ENCODE measurements at regions not wholly inside any gene's neighbourhood (a gene's known extent, or its start where the extent isn't known, plus 50 kb on each side); places are given as distances from the start of the nearest gene placed in this dataset.

GRCh38 chr2:105150231-105150630 lies 91.3 kb upstream of the GPR45 start:
- FAIRE-seq = no peak
- no peaks in the 10 kb centered on the region for H4K20me1 ChIP-seq (ENCODE audit: control insufficient read depth, extremely low read depth, insufficient read depth, low read length)
- no peaks in the 10 kb centered on the region for H3K27me3 ChIP-seq (ENCODE audit: control insufficient read depth, extremely low read depth, insufficient read depth, low read length)

GRCh38 chr2:105154119-105154818 lies 87.3 kb upstream of the GPR45 start:
- Histone ChIP-seq H3K27ac (ENCODE audit: control insufficient read depth, insufficient read depth, low read length) (no peak overlapping the region), H3K4me3 (ENCODE audit: control insufficient read depth in 2 of 3, extremely low read depth in 1 of 3, insufficient read depth in 2 of 3, low read depth in 1 of 3, low read length in 3 of 3) (no peak overlapping the region), H3K4me1 (ENCODE audit: control insufficient read depth, extremely low read depth, insufficient read depth, low read length) (no peaks in the 10 kb centered on the region), H3K9me3 (ENCODE audit: control insufficient read depth, low read depth, low read length) (no peaks in the 10 kb centered on the region), H2AFZ (ENCODE audit: control insufficient read depth, low read length) (no peak overlapping the region), H4K20me1 (ENCODE audit: control insufficient read depth, extremely low read depth, insufficient read depth, low read length) (no peaks in the 10 kb centered on the region), H3K9ac (ENCODE audit: control insufficient read depth, extremely low read depth, insufficient read depth, low read length) (no peak overlapping the region), H3K9me1 (ENCODE audit: control insufficient read depth, extremely low read depth, insufficient read depth, low read length) (no peaks in the 10 kb centered on the region), H3K36me3 (ENCODE audit: control insufficient read depth in 2 of 2, extremely low read depth in 1 of 2, insufficient read depth in 2 of 2, low read length in 2 of 2) (no peaks in the 10 kb centered on the region), H3K4me2 (ENCODE audit: control insufficient read depth, extremely low read depth, insufficient read depth, low read depth, low read length) (no peak overlapping the region), H3K27me3 (ENCODE audit: control insufficient read depth, extremely low read depth, insufficient read depth, low read length) (no peaks in the 10 kb centered on the region), H3K79me2 (ENCODE audit: control insufficient read depth, insufficient read depth, low read length) (no peaks in the 10 kb centered on the region)
- no peak for TF ChIP-seq EZH2 (IDR thresholded peaks at IDR 0.05; ENCODE audit: low read length)
- no peak for TF ChIP-seq CTCF (optimal IDR thresholded peaks at IDR 0.05 in 1 of 3, IDR thresholded peaks at IDR 0.05 in 1 of 3, conservative IDR thresholded peaks at IDR 0.05 in 1 of 3; ENCODE audit: extremely low read depth in 1 of 3, insufficient read depth in 2 of 3, low read length in 3 of 3)
- dilution Hi-C loops (cut with MboI; ENCODE audit: extremely low pct_ligation_motif_present, low sequenced_read_pairs) = no loop called here
- DNase-seq (ENCODE audit: low read depth, low spot score) = no peak
- FAIRE-seq = no peak

More at GRCh38 chr2:105150231-105150630, 91.3 kb upstream of the GPR45 start:
- no peak for DNase-seq (ENCODE audit: low read depth, low spot score)
- Histone ChIP-seq H3K9ac (ENCODE audit: control insufficient read depth, extremely low read depth, insufficient read depth, low read length) (no peak overlapping the region), H3K27ac (ENCODE audit: control insufficient read depth, insufficient read depth, low read length) (no peak overlapping the region), H3K36me3 (ENCODE audit: control insufficient read depth in 2 of 2, extremely low read depth in 1 of 2, insufficient read depth in 2 of 2, low read length in 2 of 2) (no peaks in the 10 kb centered on the region), H3K79me2 (ENCODE audit: control insufficient read depth, insufficient read depth, low read length) (no peaks in the 10 kb centered on the region), H2AFZ (ENCODE audit: control insufficient read depth, low read length) (no peak overlapping the region), H3K9me3 (ENCODE audit: control insufficient read depth, low read depth, low read length) (no peaks in the 10 kb centered on the region), H3K4me3 (ENCODE audit: control insufficient read depth in 2 of 3, extremely low read depth in 1 of 3, insufficient read depth in 2 of 3, low read depth in 1 of 3, low read length in 3 of 3) (no peak overlapping the region), H3K9me1 (ENCODE audit: control insufficient read depth, extremely low read depth, insufficient read depth, low read length) (no peaks in the 10 kb centered on the region), H3K4me2 (ENCODE audit: control insufficient read depth, extremely low read depth, insufficient read depth, low read depth, low read length) (no peak overlapping the region), H3K4me1 (ENCODE audit: control insufficient read depth, extremely low read depth, insufficient read depth, low read length) (no peaks in the 10 kb centered on the region)
- dilution Hi-C loops (cut with MboI; ENCODE audit: extremely low pct_ligation_motif_present, low sequenced_read_pairs) = no loop called here
- TF ChIP-seq CTCF (optimal IDR thresholded peaks at IDR 0.05 in 1 of 3, IDR thresholded peaks at IDR 0.05 in 1 of 3, conservative IDR thresholded peaks at IDR 0.05 in 1 of 3; ENCODE audit: extremely low read depth in 1 of 3, insufficient read depth in 2 of 3, low read length in 3 of 3) = no peak
- no peak for TF ChIP-seq EZH2 (IDR thresholded peaks at IDR 0.05; ENCODE audit: low read length)

All from keratinocyte (primary cell).